Lung (tissue), 11 donors: ENCODE measurements at regions not wholly inside any gene's neighbourhood (a gene's known extent, or its start where the extent isn't known, plus 50 kb on each side); places are given as distances from the start of the nearest gene placed in this dataset.

ENCODE experiments used
- ATAC-seq: fragments of 200-7000 bp; cut with Tn5 transposase; one replicate; pipeline ENCODE4 v1.9.1; 2020; ENCODE audit warnings: moderate number of reproducible peaks; ENCODE audit not compliant: insufficient read depth, low FRiP score
- DNase-seq, 3 donors: peaks; one replicate each; pipeline ENCODE4 v3.0.0-alpha.2; 2013 to 2017
- H3K27ac ChIP-seq, 2 donors: one replicate each; pipeline ENCODE4 v1.5.1; 2013; ENCODE audit warnings: mild to moderate bottlenecking in 2 of 2, moderate library complexity in 2 of 2, control low read depth in 1 of 2, inconsistent platforms in 1 of 2, low read depth in 1 of 2, low read length in 1 of 2
- H3K27me3 ChIP-seq, 3 donors: one replicate each; pipeline ENCODE4 v1.5.1; 2013; ENCODE audit warnings: low read length in 2 of 3; ENCODE audit not compliant: control insufficient read depth in 3 of 3, insufficient read depth in 3 of 3
- H3K36me3 ChIP-seq, 4 donors: one replicate each; pipeline ENCODE4 v1.5.1; 2013; ENCODE audit warnings: low read length in 4 of 4, mild to moderate bottlenecking in 1 of 4, moderate library complexity in 1 of 4; ENCODE audit not compliant: control insufficient read depth in 4 of 4, insufficient read depth in 4 of 4
- H3K4me1 ChIP-seq, 5 donors: one replicate each; pipeline ENCODE4 v1.5.1; 2013; ENCODE audit warnings: low read length in 5 of 5, mild to moderate bottlenecking in 2 of 5, moderate library complexity in 1 of 5; ENCODE audit not compliant: control insufficient read depth in 5 of 5, insufficient read depth in 5 of 5
- H3K4me3 ChIP-seq: one replicate; pipeline ENCODE4 v1.5.1; 2013; ENCODE audit warnings: mild to moderate bottlenecking, control low read depth, moderate library complexity
- H3K9ac ChIP-seq, 2 donors: one replicate each; pipeline ENCODE4 v1.5.1; 2013; ENCODE audit warnings: low read length in 2 of 2, control low read depth in 1 of 2; ENCODE audit not compliant: insufficient read depth in 1 of 2
- H3K9me3 ChIP-seq, 4 donors: one replicate each; pipeline ENCODE4 v1.5.1; 2013; ENCODE audit warnings: low read length in 3 of 4, mild to moderate bottlenecking in 1 of 4, moderate library complexity in 1 of 4; ENCODE audit not compliant: control insufficient read depth in 4 of 4, insufficient read depth in 3 of 4
- CTCF ChIP-seq: IDR thresholded peaks from 2 replicates; pipeline ENCODE4 v1.5.1; 2012; ENCODE audit warnings: mild to moderate bottlenecking; ENCODE audit errors: control extremely low read depth, extremely low read depth
- WGBS, 2 donors: extraction: QIAGEN DNeasy Blood & Tissue Kit; methylation state at CpG; one replicate each; pipeline ENCODE4 v1.1.7; 2013; 5-methylcytosine and 5-hydroxymethylcytosine counted together
- donor health status: control.
- donor health status: control.
- donor health status: Bipolar disorder and iron deficiency.
- donor health status: healthy.
- donor health status: DM: yes; HTN: yes; CAD: no.

GRCh38 chr2:163481515-163481914 is 254.3 kb downstream of the FIGN start:
- no peaks in the 10 kb centered on the region for H3K27me3 ChIP-seq
- DNase-seq: no peak
- TF ChIP-seq CTCF: no peak
- peaks cover 0 to 2% (median 0%) of the 10 kb centered on the region in 5 donors for H3K4me1 ChIP-seq
- ATAC-seq: no peak
- no peak overlapping the region for H3K27ac ChIP-seq
- no peak overlapping the region for H3K9ac ChIP-seq
- H3K9me3 ChIP-seq: peaks cover 0 to 2% (median 0%) of the 10 kb centered on the region in 4 donors
- H3K36me3 ChIP-seq: no peaks in the 10 kb centered on the region
- no peak overlapping the region for H3K4me3 ChIP-seq

GRCh38 chr2:163479599-163479998 is 256.2 kb downstream of the FIGN start:
- Histone ChIP-seq H3K9me3 (peaks cover 0 to 2% (median 0%) of the 10 kb centered on the region in 4 donors), H3K36me3 (no peaks in the 10 kb centered on the region), H3K4me3 (no peak overlapping the region), H3K27ac (no peak overlapping the region), H3K27me3 (no peaks in the 10 kb centered on the region), H3K4me1 (peaks cover 0 to 2% (median 0%) of the 10 kb centered on the region in 5 donors), H3K9ac (no peak overlapping the region)
- WGBS, 2 donors: 83 to 86% methylated on average over 9 of the region's 9 CpGs
- ATAC-seq (no peak), DNase-seq (no peak)
- TF ChIP-seq CTCF: no peak

GRCh38 chr2:163475815-163476214 is 260.0 kb downstream of the FIGN start:
- no peak overlapping the region for H3K27ac ChIP-seq
- TF ChIP-seq CTCF: no peak
- DNase-seq (no peak), ATAC-seq (no peak)
- H3K9me3 ChIP-seq: peaks cover 0 to 2% (median 0%) of the 10 kb centered on the region in 4 donors
- H3K36me3 ChIP-seq: no peaks in the 10 kb centered on the region
- H3K27me3 ChIP-seq: no peaks in the 10 kb centered on the region
- WGBS, 2 donors: 86 to 90% methylated on average over 3 of the region's 3 CpGs
- no peak overlapping the region for H3K4me3 ChIP-seq
- no peak overlapping the region for H3K9ac ChIP-seq
- H3K4me1 ChIP-seq: no peaks in the 10 kb centered on the region

GRCh38 chr2:163474889-163475288 is 260.9 kb downstream of the FIGN start:
- no peak overlapping the region for H3K27ac ChIP-seq
- peaks cover 0 to 2% (median 0%) of the 10 kb centered on the region in 4 donors for H3K9me3 ChIP-seq

More at GRCh38 chr2:163474889-163475288, 260.9 kb downstream of the FIGN start:
- DNase-seq (no peak), ATAC-seq (no peak)
- H3K36me3 ChIP-seq: no peaks in the 10 kb centered on the region
- H3K4me3 ChIP-seq: no peak overlapping the region
- H3K9ac ChIP-seq: no peak overlapping the region
- no peak for TF ChIP-seq CTCF
- H3K4me1 ChIP-seq: peaks cover 0 to 4% (median 0%) of the 10 kb centered on the region in 5 donors
- 76 to 83% methylated on average over 4 of the region's 4 CpGs for WGBS, 2 donors
- no peaks in the 10 kb centered on the region for H3K27me3 ChIP-seq
